HEK293 (cell line): ENCODE measurements at regions not wholly inside any gene's neighbourhood (a gene's known extent, or its start where the extent isn't known, plus 50 kb on each side); places are given as distances from the start of the nearest gene placed in this dataset.

Experiments used
- CTCF ChIA-PET: fragments of 350-600 bp; formaldehyde crosslinking; extraction: SDS; loops from one replicate; lab custom pipeline; 2021; ENCODE audit warnings: antibody characterized with exemption; lab: Yijun Ruan, JAX
- POLR2A ChIA-PET: fragments of 300-600 bp; formaldehyde crosslinking; extraction: SDS; loops from one replicate; lab custom pipeline; 2020; ENCODE audit warnings: antibody characterized with exemption, inconsistent platforms; lab: Yijun Ruan, JAX
- H3K27ac ChIP-seq: fragments of 200-500 bp; sonication (Bioruptor generic); 2 replicates; pipeline ENCODE4 v1.5.1; 2014; ENCODE audit warnings: low read depth, low read length, control low read depth, inconsistent platforms; ENCODE audit errors: extremely low read depth
- H3K36me3 ChIP-seq, 2 experiments: fragments of 200-500 bp in 1 of 2; sonication (Bioruptor generic) in 1 of 2; 1 replicate in 1 of 2; 2 replicates in 1 of 2; pipeline ENCODE4 v1.5.1; 2014 to 2017; ENCODE audit warnings: inconsistent platforms in 2 of 2, low read length in 2 of 2; ENCODE audit not compliant: control insufficient read depth in 2 of 2, insufficient read depth in 1 of 2
- H3K4me1 ChIP-seq: fragments of 200-500 bp; sonication (Bioruptor generic); 2 replicates; pipeline ENCODE4 v1.5.1; 2014; ENCODE audit warnings: mild to moderate bottlenecking, low read length, inconsistent platforms; ENCODE audit not compliant: control insufficient read depth, insufficient read depth
- H3K4me3 ChIP-seq: 2 replicates; pipeline ENCODE4 v1.5.1; 2011; ENCODE audit warnings: low read depth, mild to moderate bottlenecking, control low read depth, low read length, moderate library complexity
- H3K9me3 ChIP-seq: fragments of 200-500 bp; sonication (Bioruptor generic); 2 replicates; pipeline ENCODE4 v1.5.1; 2014; ENCODE audit warnings: low read depth, low read length, inconsistent platforms; ENCODE audit not compliant: control insufficient read depth, insufficient read depth
- BCL11A ChIP-seq: fragments of 450-650 bp; formaldehyde crosslinking; IDR thresholded peaks from 2 replicates; pipeline ENCODE4 v1.5.1; 2016; ENCODE audit warnings: low read depth, missing biosample characterization, missing genetic modification characterization
- GLI4 ChIP-seq: fragments of 450-650 bp; formaldehyde crosslinking; IDR thresholded peaks from 2 replicates; pipeline ENCODE4 v1.5.1; 2016; ENCODE audit warnings: missing biosample characterization, missing genetic modification characterization
- SALL2 ChIP-seq: fragments of 450-650 bp; formaldehyde crosslinking; IDR thresholded peaks from 2 replicates; pipeline ENCODE4 v1.5.0; 2017; ENCODE audit warnings: missing biosample characterization, mild to moderate bottlenecking, missing genetic modification characterization, borderline replicate concordance
- SP2 ChIP-seq: fragments of 450-650 bp; formaldehyde crosslinking; IDR thresholded peaks from 2 replicates; pipeline ENCODE4 v1.5.1; 2016; ENCODE audit warnings: missing biosample characterization, missing genetic modification characterization
- WT1 ChIP-seq: fragments of 450-650 bp; formaldehyde crosslinking; IDR thresholded peaks from 2 replicates; pipeline ENCODE4 v1.5.1; 2016; ENCODE audit warnings: missing biosample characterization, missing genetic modification characterization
- ZFHX2 ChIP-seq: fragments of 450-650 bp; formaldehyde crosslinking; conservative IDR thresholded peaks from 2 replicates; pipeline ENCODE4 v1.5.1; 2016; ENCODE audit warnings: missing biosample characterization, missing genetic modification characterization
- ZNF10 ChIP-seq: fragments of 450-650 bp; formaldehyde crosslinking; IDR thresholded peaks from 2 replicates; pipeline ENCODE4 v1.5.1; 2017; ENCODE audit warnings: missing biosample characterization, missing genetic modification characterization
- ZNF133 ChIP-seq: fragments of 450-650 bp; formaldehyde crosslinking; IDR thresholded peaks from 2 replicates; pipeline ENCODE4 v1.5.1; 2016; ENCODE audit warnings: missing biosample characterization, missing genetic modification characterization
- ZNF169 ChIP-seq: fragments of 450-650 bp; formaldehyde crosslinking; IDR thresholded peaks from 2 replicates; pipeline ENCODE4 v1.5.1; 2016; ENCODE audit warnings: missing biosample characterization, missing genetic modification characterization
- ZNF19 ChIP-seq: fragments of 450-650 bp; formaldehyde crosslinking; IDR thresholded peaks from 2 replicates; pipeline ENCODE4; 2016; ENCODE audit warnings: missing biosample characterization, missing genetic modification characterization, low read depth
- ZNF221 ChIP-seq: fragments of 450-650 bp; formaldehyde crosslinking; IDR thresholded peaks from 2 replicates; pipeline ENCODE4 v1.5.1; 2017; ENCODE audit warnings: missing biosample characterization, missing genetic modification characterization, borderline replicate concordance
- ZNF292 ChIP-seq: fragments of 450-650 bp; formaldehyde crosslinking; IDR thresholded peaks from 2 replicates; pipeline ENCODE4 v1.5.1; 2016; ENCODE audit warnings: low read depth, missing biosample characterization, missing genetic modification characterization, borderline replicate concordance
- ZNF354C ChIP-seq: fragments of 450-650 bp; formaldehyde crosslinking; IDR thresholded peaks from 2 replicates; pipeline ENCODE4 v1.5.1; 2016; ENCODE audit warnings: missing biosample characterization, missing genetic modification characterization, low read depth, borderline replicate concordance
- ZNF501 ChIP-seq: fragments of 450-650 bp; formaldehyde crosslinking; IDR thresholded peaks from 2 replicates; pipeline ENCODE4 v1.5.1; 2016; ENCODE audit warnings: missing biosample characterization, missing genetic modification characterization
- ZNF530 ChIP-seq: fragments of 450-650 bp; formaldehyde crosslinking; IDR thresholded peaks from 2 replicates; pipeline ENCODE4 v1.5.1; 2016; ENCODE audit warnings: low read depth, missing biosample characterization, missing genetic modification characterization
- ZNF549 ChIP-seq: fragments of 450-650 bp; IDR thresholded peaks from 2 replicates; pipeline ENCODE4 v1.5.1; 2018; ENCODE audit warnings: missing biosample characterization, missing genetic modification characterization, mild to moderate bottlenecking, inconsistent platforms, moderate library complexity
- ZNF777 ChIP-seq: fragments of 450-650 bp; formaldehyde crosslinking; IDR thresholded peaks from 2 replicates; pipeline ENCODE4 v1.5.1; 2017; ENCODE audit warnings: missing biosample characterization, missing genetic modification characterization, borderline replicate concordance
- TF ChIP-seq, protein P1 (sequence below): fragments of 450-650 bp; formaldehyde crosslinking; IDR thresholded peaks from 2 replicates; pipeline ENCODE4 v1.5.1; 2016; ENCODE audit warnings: missing biosample characterization, missing genetic modification characterization
- TF ChIP-seq, protein P2 (sequence below): fragments of 450-650 bp; formaldehyde crosslinking; conservative IDR thresholded peaks from 2 replicates; pipeline ENCODE4 v1.5.1; 2016; ENCODE audit warnings: low read depth, missing biosample characterization, missing genetic modification characterization
- TF ChIP-seq, protein P3 (sequence below): fragments of 450-650 bp; formaldehyde crosslinking; IDR thresholded peaks from 2 replicates; pipeline ENCODE4 v1.5.1; 2016; ENCODE audit warnings: missing biosample characterization, missing genetic modification characterization

DNA sequence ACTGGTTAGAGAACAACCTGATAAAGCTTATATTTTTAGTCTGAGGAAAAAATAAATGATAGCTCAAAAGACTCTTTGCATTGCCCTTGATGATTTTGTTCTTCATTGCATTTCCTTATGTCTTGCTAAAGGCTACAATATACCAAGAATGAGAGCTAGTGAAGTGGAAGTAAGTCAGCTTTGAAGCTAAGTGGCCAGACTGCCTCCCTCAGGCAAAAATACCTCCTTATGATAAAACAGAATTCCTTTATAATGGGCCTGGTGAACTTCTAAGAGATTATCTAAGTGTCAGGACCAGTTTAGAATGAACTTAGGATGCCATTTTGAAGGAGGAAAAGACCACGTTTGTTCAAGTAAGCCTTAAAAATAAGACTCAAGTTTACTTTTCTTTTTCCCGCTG is 678.4 kb downstream of the ROBO2 start (continued):
- TF ChIP-seq, protein P1, sequence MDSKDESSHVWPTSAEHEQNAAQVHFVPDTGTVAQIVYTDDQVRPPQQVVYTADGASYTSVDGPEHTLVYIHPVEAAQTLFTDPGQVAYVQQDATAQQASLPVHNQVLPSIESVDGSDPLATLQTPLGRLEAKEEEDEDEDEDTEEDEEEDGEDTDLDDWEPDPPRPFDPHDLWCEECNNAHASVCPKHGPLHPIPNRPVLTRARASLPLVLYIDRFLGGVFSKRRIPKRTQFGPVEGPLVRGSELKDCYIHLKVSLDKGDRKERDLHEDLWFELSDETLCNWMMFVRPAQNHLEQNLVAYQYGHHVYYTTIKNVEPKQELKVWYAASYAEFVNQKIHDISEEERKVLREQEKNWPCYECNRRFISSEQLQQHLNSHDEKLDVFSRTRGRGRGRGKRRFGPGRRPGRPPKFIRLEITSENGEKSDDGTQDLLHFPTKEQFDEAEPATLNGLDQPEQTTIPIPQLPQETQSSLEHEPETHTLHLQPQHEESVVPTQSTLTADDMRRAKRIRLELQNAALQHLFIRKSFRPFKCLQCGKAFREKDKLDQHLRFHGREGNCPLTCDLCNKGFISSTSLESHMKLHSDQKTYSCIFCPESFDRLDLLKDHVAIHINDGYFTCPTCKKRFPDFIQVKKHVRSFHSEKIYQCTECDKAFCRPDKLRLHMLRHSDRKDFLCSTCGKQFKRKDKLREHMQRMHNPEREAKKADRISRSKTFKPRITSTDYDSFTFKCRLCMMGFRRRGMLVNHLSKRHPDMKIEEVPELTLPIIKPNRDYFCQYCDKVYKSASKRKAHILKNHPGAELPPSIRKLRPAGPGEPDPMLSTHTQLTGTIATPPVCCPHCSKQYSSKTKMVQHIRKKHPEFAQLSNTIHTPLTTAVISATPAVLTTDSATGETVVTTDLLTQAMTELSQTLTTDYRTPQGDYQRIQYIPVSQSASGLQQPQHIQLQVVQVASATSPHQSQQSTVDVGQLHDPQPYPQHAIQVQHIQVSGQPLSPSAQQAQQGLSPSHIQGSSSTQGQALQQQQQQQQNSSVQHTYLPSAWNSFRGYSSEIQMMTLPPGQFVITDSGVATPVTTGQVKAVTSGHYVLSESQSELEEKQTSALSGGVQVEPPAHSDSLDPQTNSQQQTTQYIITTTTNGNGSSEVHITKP (tag by site-specific recombination), result no peak

DNA sequence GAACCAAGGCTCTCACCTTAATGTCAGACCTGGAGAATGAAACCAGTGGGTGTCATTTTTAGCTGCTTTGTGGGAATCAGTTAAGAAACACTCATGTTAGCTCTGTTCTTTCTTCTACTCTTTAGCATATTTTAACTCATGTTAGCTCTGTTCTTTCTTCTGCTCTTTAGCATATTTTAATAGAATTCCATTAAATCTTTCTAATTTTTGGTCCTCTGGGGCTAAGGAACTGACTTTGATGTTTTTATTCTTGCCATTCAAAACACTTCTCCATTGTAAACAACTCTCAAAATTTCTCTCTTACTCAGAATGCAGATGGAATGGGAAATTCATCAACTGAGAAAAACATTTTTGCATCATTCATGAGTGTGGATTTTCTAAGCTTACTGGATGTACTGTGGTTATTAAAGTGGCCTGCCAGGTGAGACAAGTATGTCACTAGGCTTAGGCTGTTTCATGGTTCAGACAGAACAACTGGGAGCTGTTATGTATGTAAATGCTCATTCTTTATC is 680.6 kb downstream of the ROBO2 start:
- CTCF ChIA-PET, result interaction anchor here (0.6 kb wide), 1 partner anchor 225 kb away, joined by 4 read pairs; no protein-coding TSS in a partner anchor

DNA sequence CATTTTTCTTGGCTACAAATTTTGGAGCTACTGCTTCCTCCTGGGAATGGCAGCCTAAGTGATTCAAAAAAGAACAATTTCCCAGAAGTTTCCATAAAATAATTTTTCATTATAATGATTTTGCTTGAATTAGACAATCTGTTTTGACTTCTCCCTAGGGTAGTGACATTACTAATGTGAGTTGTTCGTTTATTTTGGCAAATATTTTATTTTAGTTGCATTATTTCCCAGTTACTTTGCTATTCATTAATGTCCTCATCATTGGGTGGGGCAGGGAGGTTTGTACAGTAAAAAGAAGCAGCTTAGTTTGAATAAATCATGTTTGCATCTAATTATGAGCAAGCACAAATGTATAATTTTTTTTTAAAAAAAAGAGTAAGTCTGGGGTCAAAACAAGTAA is 686.6 kb downstream of the ROBO2 start:
- TF ChIP-seq SALL2 (tag by site-specific recombination) (no peak), ZNF133 (tag by site-specific recombination) (no peak), ZNF19 (tag by site-specific recombination) (no peak), ZNF501 (no peak)
- Histone ChIP-seq H3K4me3 (no peak overlapping the region), H3K9me3 (no peaks in the 10 kb centered on the region), H3K36me3 (no peaks in the 10 kb centered on the region), H3K27ac (no peak overlapping the region), H3K4me1 (no peaks in the 10 kb centered on the region)
- ChIA-PET CTCF (no interaction called here), POLR2A (no interaction called here)

More for the DNA sequence above, 680.6 kb downstream of the ROBO2 start:
- Histone ChIP-seq H3K4me3 (no peak overlapping the region), H3K4me1 (no peaks in the 10 kb centered on the region), H3K36me3 (no peaks in the 10 kb centered on the region), H3K9me3 (no peaks in the 10 kb centered on the region), H3K27ac (no peak overlapping the region)
- POLR2A ChIA-PET, result no interaction called here
- TF ChIP-seq, protein P2, sequence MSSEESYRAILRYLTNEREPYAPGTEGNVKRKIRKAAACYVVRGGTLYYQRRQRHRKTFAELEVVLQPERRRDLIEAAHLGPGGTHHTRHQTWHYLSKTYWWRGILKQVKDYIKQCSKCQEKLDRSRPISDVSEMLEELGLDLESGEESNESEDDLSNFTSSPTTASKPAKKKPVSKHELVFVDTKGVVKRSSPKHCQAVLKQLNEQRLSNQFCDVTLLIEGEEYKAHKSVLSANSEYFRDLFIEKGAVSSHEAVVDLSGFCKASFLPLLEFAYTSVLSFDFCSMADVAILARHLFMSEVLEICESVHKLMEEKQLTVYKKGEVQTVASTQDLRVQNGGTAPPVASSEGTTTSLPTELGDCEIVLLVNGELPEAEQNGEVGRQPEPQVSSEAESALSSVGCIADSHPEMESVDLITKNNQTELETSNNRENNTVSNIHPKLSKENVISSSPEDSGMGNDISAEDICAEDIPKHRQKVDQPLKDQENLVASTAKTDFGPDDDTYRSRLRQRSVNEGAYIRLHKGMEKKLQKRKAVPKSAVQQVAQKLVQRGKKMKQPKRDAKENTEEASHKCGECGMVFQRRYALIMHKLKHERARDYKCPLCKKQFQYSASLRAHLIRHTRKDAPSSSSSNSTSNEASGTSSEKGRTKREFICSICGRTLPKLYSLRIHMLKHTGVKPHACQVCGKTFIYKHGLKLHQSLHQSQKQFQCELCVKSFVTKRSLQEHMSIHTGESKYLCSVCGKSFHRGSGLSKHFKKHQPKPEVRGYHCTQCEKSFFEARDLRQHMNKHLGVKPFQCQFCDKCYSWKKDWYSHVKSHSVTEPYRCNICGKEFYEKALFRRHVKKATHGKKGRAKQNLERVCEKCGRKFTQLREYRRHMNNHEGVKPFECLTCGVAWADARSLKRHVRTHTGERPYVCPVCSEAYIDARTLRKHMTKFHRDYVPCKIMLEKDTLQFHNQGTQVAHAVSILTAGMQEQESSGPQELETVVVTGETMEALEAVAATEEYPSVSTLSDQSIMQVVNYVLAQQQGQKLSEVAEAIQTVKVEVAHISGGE (tag by site-specific recombination), result no peak
- TF ChIP-seq ZNF530 (tag by site-specific recombination), result no peak
- no peak for TF ChIP-seq GLI4 (tag by site-specific recombination)
- TF ChIP-seq ZNF221 (tag by site-specific recombination), result no peak

DNA sequence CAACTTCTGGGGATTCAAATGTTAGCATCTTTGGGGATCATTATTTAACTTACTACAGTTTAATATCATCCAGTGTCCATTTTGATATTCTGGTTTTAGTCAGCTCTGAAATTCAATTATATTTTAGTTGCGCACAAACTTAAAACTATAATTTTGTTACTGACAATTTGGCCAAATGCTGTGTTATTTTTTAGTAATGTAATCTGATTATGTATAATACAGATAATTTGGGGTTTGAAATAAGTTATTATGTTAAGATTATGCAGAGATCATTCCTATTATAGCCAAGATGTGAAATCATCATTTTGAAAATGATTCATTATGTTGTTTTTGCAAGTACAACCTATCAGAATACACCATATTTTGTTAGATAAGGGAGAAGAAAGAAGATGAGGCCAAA is 706.1 kb downstream of the ROBO2 start:
- POLR2A ChIA-PET, result no interaction called here
- Histone ChIP-seq H3K9me3 (no peaks in the 10 kb centered on the region), H3K4me3 (no peak overlapping the region), H3K4me1 (no peaks in the 10 kb centered on the region), H3K36me3 (no peaks in the 10 kb centered on the region), H3K27ac (no peak overlapping the region)
- CTCF ChIA-PET, result no interaction called here
- TF ChIP-seq WT1 (tag by site-specific recombination) (no peak), ZNF777 (tag by site-specific recombination) (no peak), ZNF10 (tag by site-specific recombination) (no peak), ZNF354C (tag by site-specific recombination) (no peak), ZNF549 (no peak), SP2 (tag by site-specific recombination) (no peak), ZNF169 (tag by site-specific recombination) (no peak), ZNF292 (no peak), BCL11A (tag by site-specific recombination) (no peak), ZFHX2 (tag by site-specific recombination) (no peak)
- TF ChIP-seq, protein P3, sequence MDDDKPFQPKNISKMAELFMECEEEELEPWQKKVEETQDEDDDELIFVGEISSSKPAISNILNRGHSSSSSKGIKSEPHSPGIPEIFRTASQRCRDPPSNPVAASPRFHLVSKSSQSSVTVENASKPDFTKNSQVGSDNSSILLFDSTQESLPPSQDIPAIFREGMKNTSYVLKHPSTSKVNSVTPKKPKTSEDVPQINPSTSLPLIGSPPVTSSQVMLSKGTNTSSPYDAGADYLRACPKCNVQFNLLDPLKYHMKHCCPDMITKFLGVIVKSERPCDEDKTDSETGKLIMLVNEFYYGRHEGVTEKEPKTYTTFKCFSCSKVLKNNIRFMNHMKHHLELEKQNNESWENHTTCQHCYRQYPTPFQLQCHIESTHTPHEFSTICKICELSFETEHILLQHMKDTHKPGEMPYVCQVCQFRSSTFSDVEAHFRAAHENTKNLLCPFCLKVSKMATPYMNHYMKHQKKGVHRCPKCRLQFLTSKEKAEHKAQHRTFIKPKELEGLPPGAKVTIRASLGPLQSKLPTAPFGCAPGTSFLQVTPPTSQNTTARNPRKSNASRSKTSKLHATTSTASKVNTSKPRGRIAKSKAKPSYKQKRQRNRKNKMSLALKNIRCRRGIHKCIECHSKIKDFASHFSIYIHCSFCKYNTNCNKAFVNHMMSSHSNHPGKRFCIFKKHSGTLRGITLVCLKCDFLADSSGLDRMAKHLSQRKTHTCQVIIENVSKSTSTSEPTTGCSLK (tag by site-specific recombination), result no peak
